ENCODE measurements at regions not wholly inside any gene's neighbourhood (a gene's known extent, or its start where the extent isn't known, plus 50 kb on each side); places are given as distances from the start of the nearest gene placed in this dataset.

DNA sequence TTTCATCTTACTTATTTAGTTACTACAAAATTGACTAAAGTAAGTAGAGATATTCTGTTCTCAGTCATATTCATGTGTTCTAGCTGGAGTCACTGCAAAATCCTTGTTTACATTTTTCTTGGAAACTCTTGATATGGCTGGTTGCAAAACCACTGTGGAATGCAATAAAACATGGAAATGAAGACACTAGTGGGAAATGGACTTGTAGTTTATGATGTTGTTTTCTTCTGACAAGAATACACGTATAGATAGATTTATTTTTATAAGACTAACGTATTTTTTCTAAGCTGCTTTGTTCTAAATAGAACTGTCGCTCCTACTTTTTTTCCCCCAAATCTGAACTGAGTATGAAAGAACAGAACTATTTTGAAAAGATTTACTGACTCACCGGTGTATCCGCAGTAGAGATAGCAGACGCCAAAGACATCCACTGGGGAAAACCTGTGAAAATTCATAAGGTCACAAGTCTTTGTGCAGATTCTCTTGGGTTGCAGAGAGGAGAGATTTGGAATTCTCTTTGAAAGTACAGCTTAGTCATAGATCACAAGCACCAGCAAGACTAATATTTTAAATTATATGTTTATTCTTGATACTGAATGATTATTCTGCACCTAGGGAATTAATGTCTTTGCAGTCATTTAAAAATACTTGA is 119.6 kb upstream of the TAF11L2 start:
- dilution Hi-C loops (cut with MboI; ENCODE audit: extremely low pct_ligation_motif_present, low sequenced_read_pairs), result no loop called here

More for the DNA sequence above, 119.6 kb upstream of the TAF11L2 start:
- no peak overlapping the region for H3K4me2 ChIP-seq (ENCODE audit: insufficient read depth, low read length)
- no peak overlapping the region for H2AFZ ChIP-seq (ENCODE audit: low read depth, low read length)
- POLR2A ChIA-PET, result no interaction called here
- no peak overlapping the region for H3K27ac ChIP-seq (ENCODE audit: insufficient read depth, low read depth, low read length)
- H3K4me3 ChIP-seq (replicated peaks in 1 of 3; ENCODE audit: insufficient read depth in 1 of 3, low read depth in 1 of 3, low read length in 3 of 3), result no peak overlapping the region
- H3K27me3 ChIP-seq (ENCODE audit: control insufficient read depth in 2 of 2, insufficient read depth in 2 of 2, low read length in 2 of 2), result peaks cover 0 to 2% of the 10 kb centered on the region in 2 experiments
- FAIRE-seq, result no peak
- intact Hi-C loops (cut with micrococcal nuclease), result no loop called here
- H3K4me1 ChIP-seq (ENCODE audit: control insufficient read depth, extremely low read depth, insufficient read depth, low read length), result no peaks in the 10 kb centered on the region
- H4K20me1 ChIP-seq (replicated peaks; ENCODE audit: control insufficient read depth, extremely low read depth, insufficient read depth, low read length), result no peaks in the 10 kb centered on the region
- no peaks in the 10 kb centered on the region for H3K36me3 ChIP-seq (ENCODE audit: control insufficient read depth in 2 of 2, extremely low read depth in 1 of 2, insufficient read depth in 2 of 2, low read length in 2 of 2)
- no peaks in the 10 kb centered on the region for H3K79me2 ChIP-seq (ENCODE audit: control insufficient read depth, insufficient read depth, low read length)
- no TSS peak for BruUV-seq (replicated peaks)
- no peak for TF ChIP-seq POLR2A (IDR thresholded peaks at IDR 0.05; ENCODE audit: low read depth, low read length)
- TF ChIP-seq MAX (IDR thresholded peaks at IDR 0.05; ENCODE audit: insufficient read depth, insufficient read length), result no peak
- TF ChIP-seq JUN (IDR thresholded peaks at IDR 0.05; ENCODE audit: borderline replicate concordance, insufficient read depth, insufficient read length, low read depth), result no peak
- TF ChIP-seq MYC (IDR thresholded peaks at IDR 0.05; ENCODE audit: low read depth, low read length), result no peak
- TF ChIP-seq POLR2AphosphoS5 (IDR thresholded peaks at IDR 0.05; ENCODE audit: insufficient read depth, low read depth, low read length), result no peak
- TF ChIP-seq GATA2 (IDR thresholded peaks at IDR 0.05; ENCODE audit: insufficient read depth, insufficient read length, low read depth, low read length), result no peak
- TF ChIP-seq EZH2 (IDR thresholded peaks at IDR 0.05; ENCODE audit: borderline replicate concordance, low read depth, low read length, severe bottlenecking), result no peak
- TF ChIP-seq CTCF (IDR thresholded peaks at IDR 0.05; ENCODE audit: extremely low read depth in 1 of 2, insufficient read depth in 1 of 2, low read depth in 1 of 2, low read length in 2 of 2), result no peak
- no peak for TF ChIP-seq FOS (IDR thresholded peaks at IDR 0.05; ENCODE audit: borderline replicate concordance, insufficient read depth, low read length)
- no peaks in the 10 kb centered on the region for H3K9me1 ChIP-seq (replicated peaks; ENCODE audit: control insufficient read depth, extremely low read depth, insufficient read depth, low read length)
- H3K9ac ChIP-seq (replicated peaks; ENCODE audit: extremely low read depth, insufficient read depth, low read length), result no peak overlapping the region
- DNase-seq (ENCODE audit: low read depth, low spot score), result no peak
- CTCF ChIA-PET, result interaction anchor here (0.9 to 1.2 kb wide), 3 partner anchors 10 to 162 kb away, joined by 3 to 4 read pairs (median 3); no protein-coding TSS in a partner anchor
- H3K9me3 ChIP-seq (replicated peaks; ENCODE audit: control insufficient read depth, insufficient read depth, low read length), result no peaks in the 10 kb centered on the region
